H1 (cell line): ENCODE measurements at regions not wholly inside any gene's neighbourhood (a gene's known extent, or its start where the extent isn't known, plus 50 kb on each side); places are given as distances from the start of the nearest gene placed in this dataset.

Experiments
- CTCF ChIA-PET: fragments of 300-600 bp; sonication (Branson Sonifier 250); formaldehyde crosslinking; loops from one replicate; lab custom pipeline; 2021; ENCODE audit not compliant: partially characterized antibody; lab: Charles Lee
- POLR2A ChIA-PET: fragments of 300-600 bp; sonication (Branson Sonifier 250); formaldehyde crosslinking; loops from one replicate; lab custom pipeline; 2021; ENCODE audit warnings: inconsistent platforms; ENCODE audit not compliant: partially characterized antibody; lab: Charles Lee
- DNase-seq, 2 experiments: peaks; one replicate each; pipeline versions ENCODE4 v3.0.0 to v3.0.0-alpha.2; 2010 to 2022; ENCODE audit warnings: low spot score in 2 of 2, low read depth in 1 of 2, mixed read lengths in 1 of 2
- FAIRE-seq: peaks from 2 replicates; lab custom pipeline; 2011; peaks lifted over from hg19 to GRCh38; lab: Jason Lieb, UNC
- H2AFZ ChIP-seq: 2 replicates; pipeline ENCODE4 v1.8.1; 2012; ENCODE audit warnings: low read length, inconsistent platforms
- H2AK5ac ChIP-seq: 2 replicates; pipeline ENCODE4 v1.6.1; 2013; ENCODE audit warnings: low read depth, low read length
- H2BK120ac ChIP-seq: replicated peaks from 2 replicates; pipeline ENCODE3; 2013; ENCODE audit warnings: low read depth, low read length, inconsistent platforms
- H2BK12ac ChIP-seq: 2 replicates; pipeline ENCODE4 v1.6.1; 2013; ENCODE audit warnings: low read depth, low read length
- H2BK15ac ChIP-seq: 2 replicates; pipeline ENCODE4 v1.6.1; 2013; ENCODE audit warnings: low read length
- H2BK20ac ChIP-seq: 2 replicates; pipeline ENCODE4 v1.6.1; 2013; ENCODE audit warnings: low read length
- H2BK5ac ChIP-seq: 2 replicates; pipeline ENCODE4 v1.6.1; 2013; ENCODE audit warnings: low read depth, low read length
- H3K14ac ChIP-seq: 2 replicates; pipeline ENCODE4 v1.6.1; 2013; ENCODE audit warnings: inconsistent platforms; ENCODE audit not compliant: insufficient read length
- H3K18ac ChIP-seq: 2 replicates; pipeline ENCODE4 v1.6.1; 2013; ENCODE audit warnings: low read length; ENCODE audit errors: extremely low read depth
- H3K23ac ChIP-seq: 2 replicates; pipeline ENCODE4 v1.6.1; 2013; ENCODE audit warnings: inconsistent platforms; ENCODE audit not compliant: insufficient read length
- H3K23me2 ChIP-seq: 2 replicates; pipeline ENCODE4 v1.6.1; 2013; ENCODE audit warnings: low read depth, low read length
- H3K27ac ChIP-seq: 2 replicates; pipeline ENCODE4 v1.6.1; 2011; ENCODE audit warnings: low read depth, low read length, inconsistent platforms
- H3K27me3 ChIP-seq, 4 experiments: replicated peaks in 1 of 4; 1 replicate in 1 of 4; 2 replicates in 3 of 4; pipeline versions ENCODE4 v1.6.1 to v1.8.1; 2011 to 2013; ENCODE audit warnings: low read length in 3 of 4, mild to moderate bottlenecking in 3 of 4, inconsistent platforms in 2 of 4, mixed read lengths in 2 of 4, moderate library complexity in 1 of 4; ENCODE audit not compliant: control insufficient read depth in 3 of 4, insufficient read depth in 3 of 4; ENCODE audit errors: extremely low read depth in 1 of 4
- H3K36me3 ChIP-seq, 4 experiments: 2 replicates each; pipeline versions ENCODE4 v1.6.1 to v1.8.1; 2011 to 2013; ENCODE audit warnings: mild to moderate bottlenecking in 4 of 4, low read length in 3 of 4, moderate library complexity in 2 of 4, control low read depth in 1 of 4, inconsistent platforms in 1 of 4; ENCODE audit not compliant: insufficient read depth in 4 of 4, control insufficient read depth in 2 of 4
- H3K4ac ChIP-seq: replicated peaks from 2 replicates; pipeline ENCODE3; 2013; ENCODE audit warnings: low read length, low read depth, mixed read lengths, inconsistent platforms; ENCODE audit not compliant: insufficient read length
- H3K4me1 ChIP-seq, 4 experiments: replicated peaks in 1 of 4; 1 replicate in 1 of 4; 2 replicates in 3 of 4; pipeline versions ENCODE4 v1.6.1 to v1.8.1; 2011 to 2013; ENCODE audit warnings: low read length in 3 of 4, inconsistent platforms in 2 of 4, mixed read lengths in 1 of 4; ENCODE audit not compliant: insufficient read depth in 4 of 4, control insufficient read depth in 3 of 4
- H3K4me2 ChIP-seq, 2 experiments: 2 replicates each; pipeline versions ENCODE4 v1.6.1 to v1.8.1; 2011 to 2013; ENCODE audit warnings: low read depth in 2 of 2, low read length in 2 of 2, control low read depth in 1 of 2, inconsistent platforms in 1 of 2, mild to moderate bottlenecking in 1 of 2; ENCODE audit not compliant: insufficient read depth in 1 of 2
- H3K4me3 ChIP-seq, 4 experiments: fragments of 200-600, 300-600 bp in 1 of 4; sonication (generic), shearing (Covaris generic), sonication (Bioruptor Twin) in 1 of 4; 2 replicates each; pipeline versions ENCODE4 v1.5.1 to v1.8.1; 2011 to 2016; ENCODE audit warnings: low read length in 4 of 4, low read depth in 3 of 4, control low read depth in 2 of 4, inconsistent platforms in 2 of 4, mild to moderate bottlenecking in 2 of 4, mixed read lengths in 1 of 4, moderate library complexity in 1 of 4; ENCODE audit not compliant: insufficient read depth in 2 of 4; ENCODE audit errors: extremely low read depth in 1 of 4
- H3K56ac ChIP-seq: replicated peaks from 2 replicates; pipeline ENCODE3; 2013; ENCODE audit warnings: low read depth, mild to moderate bottlenecking, mixed read lengths, low read length, inconsistent platforms; ENCODE audit not compliant: insufficient read length
- H3K79me1 ChIP-seq: 2 replicates; pipeline ENCODE4 v1.6.1; 2013; ENCODE audit warnings: low read depth, low read length, control low read depth
- H3K79me2 ChIP-seq, 2 experiments: 2 replicates each; pipeline versions ENCODE4 v1.6.1 to v1.8.1; 2012 to 2013; ENCODE audit warnings: low read length in 2 of 2, mild to moderate bottlenecking in 2 of 2, inconsistent platforms in 1 of 2; ENCODE audit not compliant: insufficient read depth in 2 of 2, control insufficient read depth in 1 of 2
- H3K9ac ChIP-seq, 4 experiments: replicated peaks in 1 of 4; 1 replicate in 1 of 4; 2 replicates in 3 of 4; pipeline versions ENCODE4 v1.6.1 to v1.8.1; 2011 to 2013; ENCODE audit warnings: low read depth in 3 of 4, low read length in 3 of 4, control low read depth in 2 of 4, mild to moderate bottlenecking in 2 of 4, moderate library complexity in 2 of 4, inconsistent platforms in 1 of 4; ENCODE audit errors: extremely low read depth in 1 of 4
- H3K9me3 ChIP-seq, 2 experiments: 2 replicates each; pipeline versions ENCODE4 v1.6.1 to v1.8.1; 2012 to 2013; ENCODE audit warnings: mild to moderate bottlenecking in 2 of 2, moderate library complexity in 2 of 2, control low read depth in 1 of 2, inconsistent platforms in 1 of 2, low read depth in 1 of 2, low read length in 1 of 2, mixed read lengths in 1 of 2; ENCODE audit not compliant: insufficient read depth in 2 of 2
- H4K20me1 ChIP-seq, 2 experiments: replicated peaks in 1 of 2; 2 replicates each; pipeline versions ENCODE3 to v1.8.1; 2011 to 2013; ENCODE audit warnings: inconsistent platforms in 2 of 2, low read length in 2 of 2, mild to moderate bottlenecking in 1 of 2; ENCODE audit not compliant: insufficient read depth in 2 of 2, control insufficient read depth in 1 of 2
- H4K5ac ChIP-seq: 2 replicates; pipeline ENCODE4 v1.6.1; 2013; ENCODE audit warnings: low read length, low read depth, mixed read lengths, inconsistent platforms; ENCODE audit not compliant: insufficient read length
- H4K8ac ChIP-seq: 2 replicates; pipeline ENCODE4 v1.8.0; 2013; ENCODE audit warnings: mild to moderate bottlenecking, moderate library complexity, low read length, inconsistent platforms; ENCODE audit not compliant: insufficient read depth; ENCODE audit errors: extremely low read depth
- H4K91ac ChIP-seq: replicated peaks from 2 replicates; pipeline ENCODE3; 2013; ENCODE audit warnings: low read length, mixed read lengths, inconsistent platforms; ENCODE audit not compliant: insufficient read length
- BRCA1 ChIP-seq: IDR thresholded peaks from 2 replicates; pipeline ENCODE4 v1.6.1; 2012; ENCODE audit warnings: low read depth, low read length, improper control_type of control experiment
- EZH2 ChIP-seq: fragments of 200-600 bp; sonication (generic); IDR thresholded peaks from 2 replicates; pipeline ENCODE4 v1.7.1; 2012; ENCODE audit warnings: low read depth, mild to moderate bottlenecking, moderate library complexity, low read length, inconsistent platforms; ENCODE audit not compliant: severe bottlenecking
- KDM5A ChIP-seq: fragments of 200-600 bp; IDR thresholded peaks from 2 replicates; pipeline ENCODE4 v1.7.1; 2012; ENCODE audit warnings: mild to moderate bottlenecking, low read length, inconsistent platforms, mixed read lengths
- POU5F1 ChIP-seq: IDR thresholded peaks from 2 replicates; pipeline ENCODE4 v1.6.1; 2011; ENCODE audit warnings: low read depth, mild to moderate bottlenecking, low read length, moderate library complexity
- SIX5 ChIP-seq: IDR thresholded peaks from 2 replicates; pipeline ENCODE4 v1.6.1; 2011; ENCODE audit warnings: mild to moderate bottlenecking, low read depth, low read length
- TAF1 ChIP-seq: IDR thresholded peaks from 2 replicates; pipeline ENCODE4 v1.6.1; 2011; ENCODE audit warnings: mild to moderate bottlenecking, low read depth, low read length
- YY1 ChIP-seq: IDR thresholded peaks from 2 replicates; pipeline ENCODE4 v1.6.1; 2011; ENCODE audit warnings: low read depth, mild to moderate bottlenecking, low read length
- WGBS, 2 experiments: shearing (Covaris generic) in 1 of 2; methylation state at CpG; one replicate each; pipeline versions ENCODE4 v1.1.6 to v1.1.7; 2013 to 2015; ENCODE audit warnings: low lambda C conversion rate in 2 of 2, mixed read lengths in 2 of 2, inconsistent platforms in 1 of 2, low coverage in 1 of 2, missing lambda C conversion rate in 1 of 2; ENCODE audit not compliant: insufficient replicate concordance in 2 of 2, insufficient coverage in 1 of 2, insufficient read length in 1 of 2; ENCODE audit errors: extremely low coverage in 1 of 2, missing lambda C conversion rate in 1 of 2; 5-methylcytosine and 5-hydroxymethylcytosine counted together
- TF ChIP-seq, protein P1 (sequence below): IDR thresholded peaks from 2 replicates; pipeline ENCODE4 v1.6.1; 2012; ENCODE audit warnings: low read length, inconsistent platforms
- TF ChIP-seq, protein P2 (sequence below), 3 experiments: IDR thresholded peaks; 1 replicate in 2 of 3; 2 replicates in 1 of 3; pipeline versions ENCODE4 v1.5.1 to v1.6.1; 2011; ENCODE audit warnings: low read length in 3 of 3, mild to moderate bottlenecking in 3 of 3, inconsistent platforms in 2 of 3, low read depth in 1 of 3, moderate library complexity in 1 of 3; ENCODE audit not compliant: insufficient read depth in 1 of 3; ENCODE audit errors: control extremely low read depth in 1 of 3

DNA sequence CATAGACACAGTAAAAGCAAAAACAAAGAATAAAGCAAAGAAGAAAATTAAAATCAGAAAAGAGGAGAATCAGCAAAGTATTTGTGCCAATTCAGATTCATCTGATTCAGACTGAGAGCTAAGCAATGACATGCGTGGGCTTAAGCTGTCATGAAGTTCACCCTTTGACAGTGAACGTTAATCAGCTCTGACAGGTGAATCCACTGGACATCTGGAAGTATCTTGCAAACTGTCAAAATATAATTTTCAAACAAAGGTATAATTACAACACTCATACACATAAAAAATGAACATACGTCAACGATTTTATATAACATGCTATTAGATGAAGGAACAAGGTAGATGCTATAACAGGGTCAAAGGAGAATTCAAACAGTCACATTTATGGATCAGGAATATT lies 596.3 kb upstream of the SALL1 start (continued):
- no peak for TF ChIP-seq YY1

DNA sequence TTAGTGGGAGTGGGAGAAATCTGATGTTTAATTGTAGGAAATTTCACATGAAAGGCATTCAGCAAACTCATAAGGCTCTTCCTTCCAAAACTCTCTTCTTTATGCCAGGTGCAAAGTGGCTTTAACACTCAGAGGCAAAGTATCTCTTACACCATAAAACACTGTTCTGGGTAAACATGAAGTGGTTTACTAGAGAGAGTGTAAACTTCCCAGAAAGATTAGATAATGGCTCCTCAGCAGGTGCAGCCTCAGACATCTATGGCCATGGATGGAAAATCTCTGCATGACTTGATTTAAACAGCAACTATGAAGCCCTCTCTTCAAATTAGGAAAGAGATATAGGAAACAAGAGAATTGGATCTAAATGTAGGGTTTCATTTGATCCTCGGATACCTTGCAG lies 583.1 kb upstream of the SALL1 start:
- no peak overlapping the region for H3K4ac ChIP-seq
- no peak overlapping the region for H4K5ac ChIP-seq
- no peak overlapping the region for H3K23ac ChIP-seq
- H2BK120ac ChIP-seq, result no peak overlapping the region
- no peak overlapping the region for H2BK15ac ChIP-seq
- H3K4me1 ChIP-seq, result peaks cover 0 to 4% (median 0%) of the 10 kb centered on the region in 4 experiments; a peak in 2 of 7 replicates
- no peak overlapping the region for H3K4me2 ChIP-seq
- CTCF ChIA-PET, result no interaction called here
- no peaks in the 10 kb centered on the region for H3K23me2 ChIP-seq
- H2BK12ac ChIP-seq, result no peak overlapping the region
- POLR2A ChIA-PET, result no interaction called here
- H3K56ac ChIP-seq, result no peak overlapping the region
- H3K27ac ChIP-seq, result no peak overlapping the region
- no peaks in the 10 kb centered on the region for H3K36me3 ChIP-seq
- no peak for FAIRE-seq
- H4K20me1 ChIP-seq, result no peaks in the 10 kb centered on the region
- H3K27me3 ChIP-seq, result no peaks in the 10 kb centered on the region
- WGBS, 2 experiments, result 79% methylated on average over 1 of the region's 1 CpG; no CpG with 5 or more reads in 1 of the 2 experiments
- no peaks in the 10 kb centered on the region for H3K79me1 ChIP-seq
- H3K79me2 ChIP-seq, result no peaks in the 10 kb centered on the region
- no peak overlapping the region for H3K9ac ChIP-seq
- H3K4me3 ChIP-seq, result no peak overlapping the region
- H3K9me3 ChIP-seq, result no peaks in the 10 kb centered on the region
- no peak overlapping the region for H4K91ac ChIP-seq
- H3K18ac ChIP-seq, result no peak overlapping the region
- H2AK5ac ChIP-seq, result no peak overlapping the region
- no peak overlapping the region for H2BK5ac ChIP-seq
- DNase-seq, result no peak
- no peak overlapping the region for H3K14ac ChIP-seq
- no peak overlapping the region for H2BK20ac ChIP-seq
- H2AFZ ChIP-seq, result no peak overlapping the region
- no peak overlapping the region for H4K8ac ChIP-seq
- no peak for TF ChIP-seq BRCA1
- no peak for TF ChIP-seq KDM5A
- TF ChIP-seq, protein P1, sequence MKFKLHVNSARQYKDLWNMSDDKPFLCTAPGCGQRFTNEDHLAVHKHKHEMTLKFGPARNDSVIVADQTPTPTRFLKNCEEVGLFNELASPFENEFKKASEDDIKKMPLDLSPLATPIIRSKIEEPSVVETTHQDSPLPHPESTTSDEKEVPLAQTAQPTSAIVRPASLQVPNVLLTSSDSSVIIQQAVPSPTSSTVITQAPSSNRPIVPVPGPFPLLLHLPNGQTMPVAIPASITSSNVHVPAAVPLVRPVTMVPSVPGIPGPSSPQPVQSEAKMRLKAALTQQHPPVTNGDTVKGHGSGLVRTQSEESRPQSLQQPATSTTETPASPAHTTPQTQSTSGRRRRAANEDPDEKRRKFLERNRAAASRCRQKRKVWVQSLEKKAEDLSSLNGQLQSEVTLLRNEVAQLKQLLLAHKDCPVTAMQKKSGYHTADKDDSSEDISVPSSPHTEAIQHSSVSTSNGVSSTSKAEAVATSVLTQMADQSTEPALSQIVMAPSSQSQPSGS, result no peak
- no peak for TF ChIP-seq SIX5
- TF ChIP-seq EZH2, result no peak
- no peak for TF ChIP-seq TAF1
- TF ChIP-seq, protein P2, sequence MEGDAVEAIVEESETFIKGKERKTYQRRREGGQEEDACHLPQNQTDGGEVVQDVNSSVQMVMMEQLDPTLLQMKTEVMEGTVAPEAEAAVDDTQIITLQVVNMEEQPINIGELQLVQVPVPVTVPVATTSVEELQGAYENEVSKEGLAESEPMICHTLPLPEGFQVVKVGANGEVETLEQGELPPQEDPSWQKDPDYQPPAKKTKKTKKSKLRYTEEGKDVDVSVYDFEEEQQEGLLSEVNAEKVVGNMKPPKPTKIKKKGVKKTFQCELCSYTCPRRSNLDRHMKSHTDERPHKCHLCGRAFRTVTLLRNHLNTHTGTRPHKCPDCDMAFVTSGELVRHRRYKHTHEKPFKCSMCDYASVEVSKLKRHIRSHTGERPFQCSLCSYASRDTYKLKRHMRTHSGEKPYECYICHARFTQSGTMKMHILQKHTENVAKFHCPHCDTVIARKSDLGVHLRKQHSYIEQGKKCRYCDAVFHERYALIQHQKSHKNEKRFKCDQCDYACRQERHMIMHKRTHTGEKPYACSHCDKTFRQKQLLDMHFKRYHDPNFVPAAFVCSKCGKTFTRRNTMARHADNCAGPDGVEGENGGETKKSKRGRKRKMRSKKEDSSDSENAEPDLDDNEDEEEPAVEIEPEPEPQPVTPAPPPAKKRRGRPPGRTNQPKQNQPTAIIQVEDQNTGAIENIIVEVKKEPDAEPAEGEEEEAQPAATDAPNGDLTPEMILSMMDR (IDR thresholded peaks at IDR 0.05; ENCODE audit: control extremely low read depth in 1 of 3, insufficient read depth in 1 of 3, low read depth in 1 of 3, low read length in 3 of 3), result no peak
- no peak for TF ChIP-seq YY1
- TF ChIP-seq POU5F1, result no peak
